NCI-H2171 treated with DMSO at 0.1 percent for 48 hours (cell line): ENCODE measurements at regions not wholly inside any gene's neighbourhood (a gene's known extent, or its start where the extent isn't known, plus 50 kb on each side); places are given as distances from the start of the nearest gene placed in this dataset.

Source experiments
- DNase-seq: peaks from one replicate; lab custom pipeline; 2025; lab: John Stamatoyannopoulos, UW

DNA sequence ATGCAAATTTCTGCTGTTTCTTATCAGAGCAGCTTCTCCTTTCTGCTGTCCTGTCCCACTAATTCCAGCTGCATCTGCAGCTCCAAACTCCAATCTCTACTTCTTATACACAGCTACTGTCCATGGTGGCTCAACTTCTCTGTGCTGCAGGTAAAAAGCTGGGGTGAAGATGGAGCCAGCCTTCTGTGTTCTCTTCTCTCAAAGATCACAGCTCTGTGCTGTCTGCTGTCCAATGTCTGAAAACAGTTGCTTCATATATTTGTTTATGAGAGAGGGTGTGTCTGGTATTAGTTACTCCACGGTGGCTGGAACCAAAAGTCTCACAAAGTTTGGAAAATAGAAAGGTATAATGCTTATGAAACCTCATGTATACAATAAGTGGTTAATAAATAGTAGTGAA lies 445.8 kb upstream of the TBX3 start:
- no peak for DNase-seq

DNA sequence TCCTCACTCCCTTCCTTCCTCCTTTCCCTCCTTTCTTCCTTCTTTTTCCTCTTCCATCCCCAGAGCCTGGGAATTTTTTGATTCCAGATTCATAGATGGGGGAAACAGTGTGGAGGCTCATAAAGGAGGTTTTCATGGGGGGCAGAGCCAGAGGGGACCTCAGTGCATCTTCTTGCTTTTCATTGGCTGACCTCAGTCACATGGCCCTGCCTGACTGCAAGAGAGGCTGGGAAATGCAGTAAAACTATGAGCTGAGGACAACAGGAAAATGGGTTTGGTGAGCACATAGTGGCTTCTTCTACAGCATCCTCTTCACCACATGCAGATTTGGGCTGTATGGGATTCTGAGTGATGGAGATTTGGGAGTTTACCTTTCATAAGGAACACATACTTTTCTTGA lies 437.1 kb upstream of the TBX3 start:
- DNase-seq: no peak

DNA sequence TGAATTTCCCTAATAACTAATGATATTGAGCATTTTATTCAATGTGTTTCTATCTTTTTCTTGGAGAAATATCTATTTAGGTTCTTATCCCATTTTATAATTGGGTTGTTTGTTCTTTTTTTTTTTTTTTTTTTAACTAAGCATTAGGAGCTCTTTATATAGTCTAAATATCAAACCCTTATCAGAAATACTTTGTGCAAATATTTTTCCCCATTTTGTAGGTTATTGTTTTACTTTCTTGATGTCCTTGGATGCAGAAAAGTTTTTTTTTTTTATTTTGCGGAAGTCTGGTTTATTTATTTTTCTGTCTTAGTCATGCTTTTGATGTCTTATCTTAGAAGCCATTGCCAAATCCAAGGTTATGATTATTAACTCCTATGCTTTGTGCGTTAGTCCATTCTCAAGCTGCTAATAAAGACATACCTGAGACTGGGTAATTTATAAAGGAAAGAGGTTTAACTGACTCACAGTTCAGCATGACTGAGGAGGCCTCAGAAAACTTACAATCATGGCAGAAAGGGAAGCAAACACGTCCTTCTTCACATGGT lies 434.3 kb upstream of the TBX3 start:
- no peak for DNase-seq

DNA sequence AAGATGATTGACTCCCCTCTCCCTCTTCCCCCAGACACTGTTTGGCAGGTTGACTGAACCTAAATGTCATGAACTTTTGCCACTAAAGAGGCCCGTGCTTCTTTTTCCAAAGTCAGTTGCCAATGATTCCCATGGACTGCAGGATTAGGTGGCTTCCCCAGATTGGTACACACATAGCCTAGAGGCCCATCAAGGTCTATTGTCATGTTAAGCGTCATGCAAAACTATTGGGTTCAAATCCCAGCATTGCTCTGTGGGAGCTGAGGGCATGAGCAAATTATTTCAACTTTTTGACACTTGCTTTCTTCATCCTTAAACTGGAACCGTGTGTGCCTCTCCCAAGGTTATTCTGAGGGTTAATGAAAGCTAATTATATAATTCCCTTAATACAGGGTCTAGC lies 430.2 kb upstream of the TBX3 start:
- DNase-seq: no peak

DNA sequence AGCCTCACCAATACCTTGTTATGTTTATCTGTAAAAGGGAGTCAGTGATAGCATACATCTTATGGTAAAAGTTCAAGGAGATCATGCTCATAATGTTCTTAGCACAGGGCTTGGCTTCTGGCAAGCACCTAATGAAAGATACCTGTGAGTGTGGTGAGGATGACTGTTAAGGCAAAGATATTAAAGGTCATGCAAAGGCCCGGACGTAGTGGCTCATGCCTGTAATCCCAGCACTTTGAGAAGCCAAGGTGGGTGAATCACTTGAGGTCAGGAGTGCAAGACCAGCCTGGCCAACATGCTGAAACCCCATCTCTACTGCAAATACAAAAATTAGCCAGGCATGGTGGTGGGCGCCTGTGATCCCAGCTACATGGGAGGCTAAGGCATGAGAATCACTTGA lies 425.9 kb upstream of the TBX3 start:
- no peak for DNase-seq

DNA sequence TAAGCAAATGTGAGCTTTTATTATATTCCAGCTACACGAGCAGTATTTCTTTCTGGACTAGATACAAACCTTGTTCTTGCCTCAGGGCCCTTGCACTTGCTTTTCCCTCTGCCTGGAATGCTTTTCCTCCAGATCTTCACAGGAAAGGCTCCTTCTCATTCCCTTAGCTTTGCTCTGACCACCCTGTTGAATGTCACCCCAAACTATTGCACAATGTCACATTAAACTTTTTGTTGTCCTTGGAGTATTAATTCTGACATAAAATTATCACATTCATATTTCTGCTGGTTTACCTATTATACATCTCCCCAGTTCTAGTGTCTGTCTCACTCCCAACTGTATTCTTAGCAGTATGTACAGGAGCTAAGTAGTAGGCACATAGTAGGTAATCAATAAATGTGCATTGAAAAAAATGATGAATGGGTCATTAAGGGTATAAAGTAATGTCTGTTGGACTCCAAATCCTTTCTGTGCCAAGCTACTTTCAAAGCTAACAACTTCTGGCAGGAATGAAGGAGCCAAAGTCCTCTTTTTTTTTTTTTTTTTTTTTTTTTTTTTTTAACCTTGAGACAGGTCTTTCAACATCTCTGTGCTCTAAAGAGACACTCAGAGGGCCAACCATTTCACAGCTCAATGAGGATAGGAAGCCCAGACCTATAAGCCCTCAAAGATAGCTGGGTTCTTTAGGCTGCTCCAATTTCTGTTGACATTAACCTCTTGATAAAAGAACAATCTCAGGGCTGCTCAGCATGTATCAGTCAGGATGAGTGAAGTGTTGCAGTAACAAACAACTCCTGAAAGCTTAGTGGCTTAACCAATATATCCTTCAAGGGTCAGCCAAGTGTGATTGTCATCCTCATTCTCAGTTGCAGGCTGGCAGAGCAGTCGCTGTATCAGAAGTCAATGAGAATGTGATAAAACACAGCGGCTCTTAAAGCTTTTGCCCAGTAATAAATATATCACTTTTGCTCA lies 424.4 kb upstream of the TBX3 start:
- DNase-seq: no peak

DNA sequence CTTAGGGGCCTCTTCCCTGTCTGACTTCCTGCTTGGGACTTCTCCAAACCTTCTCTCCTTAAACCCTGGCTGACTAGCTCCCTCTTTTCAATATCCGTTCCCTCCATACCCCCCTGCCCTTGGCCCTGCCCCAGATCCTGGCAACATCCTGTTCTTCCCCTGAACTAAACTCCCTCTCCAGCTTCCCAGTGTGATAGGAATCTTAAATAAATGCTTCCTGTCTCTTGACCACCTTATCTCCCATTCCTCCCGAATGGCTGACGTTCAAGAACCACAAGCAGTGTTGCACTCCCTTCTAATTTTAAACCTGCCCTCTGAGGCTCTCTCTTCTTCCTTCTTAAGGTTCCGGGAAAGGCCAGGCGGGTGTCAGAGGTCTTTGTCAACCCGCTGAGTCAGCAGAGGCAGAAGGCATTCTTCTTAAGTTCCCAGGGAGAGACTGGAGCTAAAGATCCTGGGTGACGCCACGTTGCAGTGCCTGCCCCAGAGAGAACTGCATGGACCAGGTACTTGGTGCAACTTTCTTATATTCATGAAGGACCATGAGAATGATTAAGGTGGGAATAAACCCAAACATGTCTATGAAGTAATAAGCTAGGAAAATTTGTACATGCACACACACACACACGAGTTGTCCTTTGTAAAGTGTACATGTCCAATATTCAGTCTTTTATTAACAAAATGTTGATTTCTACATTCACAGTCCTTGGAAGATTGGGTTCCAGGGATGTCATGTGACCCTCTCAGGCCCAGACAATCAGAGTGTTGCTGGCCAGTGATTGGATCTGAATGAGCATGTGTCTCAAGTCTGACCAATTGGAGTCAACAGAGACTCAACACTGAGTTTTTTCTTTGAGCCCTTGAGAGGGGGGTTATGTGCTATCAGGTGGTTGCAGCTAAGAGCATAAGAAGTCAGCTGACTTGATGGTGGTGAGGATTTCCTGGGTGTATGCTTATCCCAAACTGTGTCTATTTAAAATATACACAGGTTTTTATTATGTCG lies 420.2 kb upstream of the TBX3 start:
- no peak for DNase-seq

DNA sequence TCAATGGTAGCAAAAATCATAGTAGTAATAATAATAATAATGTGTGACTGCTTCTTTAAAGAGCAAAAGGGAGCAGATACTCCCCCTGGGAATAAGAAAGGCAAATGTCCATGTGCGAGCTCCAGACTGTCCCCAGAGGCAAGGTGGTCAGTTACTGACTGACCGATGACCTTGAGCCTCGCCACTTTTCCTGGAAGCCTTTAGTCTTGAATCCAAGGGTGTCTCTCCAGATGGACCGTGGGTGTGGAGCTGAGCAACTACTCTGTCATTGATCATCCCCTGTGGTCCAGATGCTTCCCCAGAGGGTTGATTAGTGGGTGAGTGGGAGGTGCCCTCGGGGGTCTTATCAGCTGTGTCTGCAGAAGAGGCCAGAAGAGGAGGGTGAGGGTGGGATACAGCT lies 418.5 kb upstream of the TBX3 start:
- DNase-seq: no peak

DNA sequence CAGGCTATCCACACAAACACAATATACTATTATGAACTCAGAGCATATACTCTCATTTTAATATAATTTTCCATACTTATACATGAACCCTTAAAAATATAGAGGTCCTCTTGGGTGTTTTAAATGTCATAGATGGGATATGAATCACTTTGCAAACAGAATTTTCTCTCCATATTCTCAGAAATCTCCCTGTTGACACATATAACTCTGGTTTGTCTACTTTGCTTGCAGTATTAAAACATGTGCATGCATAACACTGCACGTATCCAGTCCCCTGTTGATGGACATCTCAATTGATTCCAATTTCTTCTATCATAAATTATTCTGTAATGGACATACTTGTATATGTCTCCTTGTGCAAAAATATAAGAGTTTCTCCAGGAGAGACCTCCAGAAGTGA lies 417.5 kb upstream of the TBX3 start:
- DNase-seq: no peak

DNA sequence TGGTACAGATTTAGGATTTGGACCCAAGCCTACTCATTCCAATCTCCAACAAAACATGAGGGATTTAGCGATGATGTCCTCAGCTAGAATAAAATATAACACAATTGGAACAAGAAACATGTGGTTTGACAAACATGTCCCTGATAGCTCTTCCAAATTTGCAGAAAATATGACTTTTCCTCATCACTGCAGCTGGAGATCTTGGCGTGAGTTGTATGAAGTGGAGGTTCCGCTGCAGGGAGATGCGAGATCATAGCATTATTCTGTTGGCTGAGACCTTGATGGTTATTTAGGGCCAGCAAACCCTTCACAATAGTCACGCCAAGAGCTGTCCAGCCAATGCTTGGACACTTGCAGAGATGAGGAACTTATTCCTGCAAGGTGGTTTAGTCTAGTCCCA lies 413.4 kb upstream of the TBX3 start:
- DNase-seq: no peak

DNA sequence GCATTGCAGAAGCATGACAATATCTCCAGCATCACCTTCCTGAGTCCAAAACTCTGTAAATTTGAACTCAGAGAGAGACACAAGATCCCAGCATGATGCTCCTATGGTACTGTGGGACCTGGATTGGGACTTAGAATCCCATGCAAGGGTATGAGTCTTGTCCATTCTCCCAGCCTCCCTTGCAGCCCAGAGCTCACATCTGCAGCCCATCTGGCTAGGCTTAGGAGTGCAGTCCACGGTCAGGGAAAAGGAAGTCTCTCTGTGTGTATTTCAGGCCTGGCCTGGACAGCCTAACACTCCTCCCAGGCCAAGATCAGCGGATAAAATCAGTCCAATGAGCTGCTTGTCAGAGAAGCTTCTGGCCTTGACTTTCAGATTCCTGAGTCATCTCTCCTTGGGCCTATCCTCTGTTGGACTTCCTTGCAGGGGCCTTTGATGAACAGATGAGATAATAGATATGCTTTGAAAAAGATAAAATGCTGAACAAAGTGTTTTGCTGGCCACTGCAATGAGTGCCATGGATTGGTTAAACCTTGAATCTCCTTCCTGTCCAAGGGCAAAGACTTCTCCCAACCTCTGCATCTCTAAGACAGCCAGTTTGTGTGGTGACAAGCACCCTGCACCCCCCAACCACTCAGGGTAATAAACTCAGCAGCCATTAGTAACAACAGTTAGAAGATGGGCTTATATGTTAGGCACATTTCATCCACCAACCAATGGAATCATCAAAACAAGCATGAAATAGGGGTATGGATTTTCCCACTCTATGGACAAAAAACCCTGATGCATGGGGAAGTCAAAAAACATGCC lies 412.8 kb upstream of the TBX3 start:
- no peak for DNase-seq

DNA sequence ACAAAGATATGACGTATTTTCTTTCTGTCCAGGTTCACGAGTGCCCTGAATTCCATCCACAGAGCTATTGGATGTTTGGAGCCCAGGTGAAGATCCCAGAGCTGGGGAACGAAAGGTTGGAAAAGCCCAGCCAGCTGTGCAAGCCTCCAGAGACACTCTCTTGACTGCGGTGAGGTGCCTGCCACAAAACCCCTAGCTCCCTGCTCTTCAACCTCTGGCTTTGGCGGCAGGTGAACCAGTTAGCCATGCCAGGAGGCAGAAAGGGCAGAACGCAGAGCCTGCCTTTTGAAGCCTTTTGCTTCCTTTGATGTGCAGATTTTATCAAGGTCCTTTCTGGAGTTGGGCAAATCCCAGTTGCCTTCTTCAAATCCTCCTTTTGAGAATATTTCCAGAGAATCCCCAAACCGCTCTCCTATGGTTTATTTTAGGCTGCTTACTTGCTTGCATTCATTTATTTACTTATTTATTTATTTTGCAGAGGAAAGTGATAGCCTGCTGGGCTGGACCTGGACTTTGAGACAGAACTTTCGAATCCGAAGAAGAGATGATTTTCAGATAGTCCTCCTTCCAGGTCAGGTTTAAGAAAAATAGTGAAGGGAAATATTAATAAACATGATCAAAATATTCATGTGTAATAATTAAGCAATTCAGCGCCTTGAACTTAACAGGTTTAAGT lies 411.2 kb upstream of the TBX3 start:
- DNase-seq: no peak

DNA sequence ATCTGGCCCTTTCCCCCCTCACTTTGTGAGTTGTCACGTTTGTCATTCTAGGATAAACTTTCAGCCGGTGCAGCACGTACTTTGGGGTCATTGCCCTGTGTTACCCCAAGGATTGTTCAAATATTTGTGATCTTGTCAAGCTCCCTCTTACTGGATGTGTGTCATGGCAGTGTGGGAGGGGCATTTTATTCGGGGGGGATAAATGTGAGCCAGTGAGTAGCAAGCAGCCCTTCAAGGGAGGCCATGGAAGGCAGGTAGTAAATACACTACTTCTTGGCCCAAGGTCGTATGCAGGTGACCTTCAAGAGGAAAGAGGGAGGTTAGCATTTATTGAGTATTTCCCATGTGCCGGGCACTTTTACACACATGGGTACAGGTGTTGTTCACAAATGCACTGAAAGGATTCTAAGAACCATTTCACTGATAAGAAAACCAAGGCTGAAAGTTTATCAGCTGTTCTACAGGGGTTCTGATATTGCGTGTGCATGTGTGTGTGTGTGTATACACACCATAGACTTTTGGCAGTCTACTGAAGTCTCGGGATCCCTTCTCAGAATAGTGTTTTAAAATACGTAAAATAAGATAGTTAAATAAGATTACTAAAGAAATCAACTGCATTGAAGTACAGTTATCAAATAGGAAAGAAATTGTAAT lies 410.3 kb upstream of the TBX3 start:
- DNase-seq: no peak

DNA sequence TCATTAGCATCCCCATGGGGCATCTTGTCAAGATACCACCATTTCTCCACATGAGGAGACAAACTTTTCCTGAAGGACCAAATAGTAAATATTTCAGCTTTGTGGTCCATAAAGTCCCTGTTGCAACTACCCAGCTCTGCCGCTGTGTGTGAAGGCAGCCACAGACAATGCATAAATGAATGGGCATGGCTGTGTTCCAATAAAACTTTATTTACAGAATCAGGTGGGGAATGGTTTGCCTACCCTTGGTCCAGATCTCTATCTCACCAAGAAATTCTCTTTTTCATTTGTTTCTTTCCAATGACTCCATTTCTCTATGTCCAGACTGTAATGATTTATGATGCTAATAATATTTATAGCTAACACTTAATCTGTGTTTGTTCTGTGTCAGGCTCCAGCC lies 409.3 kb upstream of the TBX3 start:
- DNase-seq: no peak

DNA sequence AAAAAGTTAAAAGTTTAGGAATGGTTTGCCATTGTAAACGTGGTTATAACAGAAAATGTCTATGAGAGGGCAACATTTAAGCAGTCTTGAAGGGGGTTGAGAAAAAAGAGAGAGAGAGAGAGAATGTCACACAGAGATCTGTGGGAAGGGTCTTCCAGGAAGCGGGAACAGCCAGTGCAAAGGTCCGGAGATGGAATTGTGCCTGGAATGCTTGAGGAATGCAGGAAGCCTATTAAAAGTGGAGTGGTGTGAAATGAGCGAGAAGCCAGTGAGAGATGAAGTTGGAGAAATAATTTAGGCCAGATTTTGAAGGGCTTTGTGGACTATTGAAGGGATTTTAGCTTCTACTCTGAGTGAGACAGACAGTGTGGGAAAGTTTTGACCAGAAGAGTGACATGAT lies 406.8 kb upstream of the TBX3 start:
- no peak for DNase-seq

DNA sequence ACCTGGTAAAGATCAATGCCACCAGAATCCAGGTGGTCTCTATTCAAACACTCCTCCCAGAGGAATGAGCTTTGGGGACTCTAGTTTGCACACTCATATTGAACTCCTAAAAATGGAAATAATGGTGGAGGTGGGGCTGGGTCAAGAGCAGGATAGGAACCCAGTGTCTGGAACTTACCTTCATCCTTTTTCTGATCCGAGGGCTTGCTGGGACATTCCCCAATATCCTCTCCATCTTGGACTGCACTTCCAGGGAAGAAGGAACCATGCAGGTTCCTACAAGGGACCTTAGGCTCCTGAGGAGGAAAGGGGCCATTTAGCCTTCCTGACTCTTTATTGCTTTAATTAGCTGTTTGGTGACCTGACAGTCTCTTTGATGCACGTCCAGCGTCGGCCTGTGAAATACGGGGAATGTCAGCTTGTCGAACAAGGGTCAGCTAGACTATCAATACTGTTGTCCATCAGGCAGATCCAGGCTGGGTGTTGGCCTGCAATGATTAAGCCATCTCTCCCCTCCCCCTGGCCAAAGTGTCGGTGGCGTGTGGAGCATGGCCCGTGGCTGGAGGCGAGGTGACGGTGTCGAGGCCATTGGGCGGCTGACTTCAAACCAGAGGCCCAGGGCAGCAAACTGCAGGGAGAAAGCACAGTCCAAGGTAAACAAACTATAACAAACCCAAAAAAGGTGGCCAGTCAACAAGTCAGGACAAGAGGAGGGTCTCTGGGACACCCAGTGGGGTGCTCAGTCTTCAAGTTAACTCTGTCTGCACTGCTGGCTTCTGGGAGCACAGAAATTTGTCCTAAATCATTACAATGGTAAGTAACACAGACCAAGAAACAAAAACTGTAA lies 405.2 kb upstream of the TBX3 start:
- no peak for DNase-seq

DNA sequence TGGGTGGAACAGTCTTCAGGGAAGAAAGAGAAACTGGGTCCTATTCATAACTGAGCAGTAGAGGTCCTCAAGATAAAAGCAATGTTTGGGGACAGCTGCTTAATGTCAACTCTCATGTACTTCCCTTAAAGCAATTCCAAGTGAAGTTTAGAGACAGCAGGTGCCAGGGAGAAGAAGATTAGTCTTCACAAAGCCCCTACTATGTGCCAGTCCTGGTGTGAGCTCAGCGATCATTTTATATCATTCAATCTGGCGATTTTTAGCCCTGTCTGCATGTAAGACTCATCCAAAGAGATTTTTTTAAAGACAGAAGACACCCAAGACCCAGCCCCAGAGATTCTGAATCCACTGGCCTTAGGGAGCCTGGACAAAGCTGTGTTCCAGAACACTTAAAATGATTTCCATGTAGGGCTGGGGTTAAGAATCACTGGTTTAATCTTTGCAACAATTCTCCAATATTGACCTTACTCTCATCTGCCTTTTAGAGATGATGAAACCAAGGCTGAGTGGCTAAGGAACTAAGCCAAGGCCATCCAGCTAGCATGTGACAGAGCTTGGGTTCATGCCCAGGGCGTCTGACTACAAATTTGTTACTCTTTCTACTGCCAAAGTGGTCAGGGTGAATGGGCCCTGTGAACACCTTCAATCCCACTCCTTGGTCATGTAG lies 404.5 kb upstream of the TBX3 start:
- DNase-seq: no peak

DNA sequence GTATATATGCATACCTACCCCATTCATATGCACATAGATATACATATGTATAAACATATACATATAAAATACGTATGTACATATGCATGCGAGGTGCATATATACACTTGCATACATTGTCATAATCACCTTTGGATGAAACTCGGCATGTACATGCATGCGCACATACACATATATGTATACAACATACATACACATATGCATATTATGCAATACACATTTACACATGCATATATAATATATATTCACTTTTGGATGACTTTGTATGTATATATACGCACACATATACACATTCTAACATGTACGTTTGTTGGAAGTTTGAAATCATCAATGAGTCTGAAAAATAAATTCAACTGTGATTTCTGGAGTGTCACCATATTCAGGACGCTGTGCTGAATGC lies 401.6 kb upstream of the TBX3 start:
- no peak for DNase-seq

DNA sequence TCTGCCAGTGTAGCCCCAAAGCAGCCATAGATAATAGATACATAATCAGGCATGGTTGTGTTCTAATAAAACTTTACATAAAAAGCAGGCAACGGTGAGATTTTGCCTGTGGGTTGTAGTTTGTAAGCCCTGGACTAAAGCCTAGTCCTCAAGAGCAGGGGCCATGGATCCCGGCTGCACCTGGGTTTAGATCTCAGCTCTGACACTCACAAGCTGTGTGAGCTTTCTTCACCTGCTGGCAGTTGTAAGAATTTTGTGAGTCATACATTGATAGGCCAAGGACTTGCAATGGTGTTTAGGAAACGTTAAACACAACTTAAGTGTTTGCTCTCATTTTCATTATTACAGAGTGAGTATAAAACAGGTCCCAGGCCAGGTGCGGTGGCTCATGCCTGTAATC lies 395.8 kb upstream of the TBX3 start:
- DNase-seq: no peak
